ENCODE measurements at regions not wholly inside any gene's neighbourhood (a gene's known extent, or its start where the extent isn't known, plus 50 kb on each side); places are given as distances from the start of the nearest gene placed in this dataset.

GRCh38 chr6:163960128-163960527, 545.6 kb downstream of the QKI start:
- no peak overlapping the region for H3K27ac Mint-ChIP-seq
- no peak for DNase-seq
- H3K9me3 Mint-ChIP-seq: no peaks in the 10 kb centered on the region
- peaks cover 2% of the 10 kb centered on the region for H3K4me1 Mint-ChIP-seq
- H3K27me3 Mint-ChIP-seq: peaks cover 16% of the 10 kb centered on the region
- no peak overlapping the region for H3K4me3 Mint-ChIP-seq
- H3K36me3 Mint-ChIP-seq: no peaks in the 10 kb centered on the region

DNA sequence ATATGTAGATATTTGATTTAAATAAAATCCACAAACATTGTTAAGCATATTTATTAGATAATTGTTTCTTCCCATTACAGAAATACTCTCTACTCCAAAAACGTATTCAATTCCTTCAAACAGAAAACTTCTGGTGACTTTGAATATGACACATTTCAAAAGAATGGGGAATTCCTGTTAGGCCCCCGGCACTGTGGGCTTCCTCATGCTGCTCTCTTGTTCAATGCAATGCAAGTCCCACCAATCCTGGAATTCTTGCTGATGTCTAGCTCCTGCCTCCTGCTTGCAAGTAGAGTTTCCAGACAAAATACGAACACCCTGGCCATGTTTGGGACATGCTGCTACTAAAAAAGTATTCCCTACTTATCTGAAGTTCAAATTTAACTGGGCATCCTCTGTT, 544.1 kb downstream of the QKI start:
- Mint-ChIP-seq H3K4me3 (no peak overlapping the region), H3K4me1 (peaks cover 2% of the 10 kb centered on the region), H3K27me3 (peaks cover 29% of the 10 kb centered on the region), H3K27ac (no peak overlapping the region), H3K9me3 (no peaks in the 10 kb centered on the region), H3K36me3 (no peaks in the 10 kb centered on the region)
- no peak for DNase-seq

- H3K4me3 Mint-ChIP-seq: no peak overlapping the region
- H3K36me3 Mint-ChIP-seq: no peaks in the 10 kb centered on the region
- H3K27me3 Mint-ChIP-seq: peaks cover 46% of the 10 kb centered on the region
- H3K27ac Mint-ChIP-seq: no peak overlapping the region
- peak; percentile 48 for DNase-seq
- H3K9me3 Mint-ChIP-seq: no peaks in the 10 kb centered on the region
- peaks cover 2% of the 10 kb centered on the region for H3K4me1 Mint-ChIP-seq
Observed at GRCh38 chr6:163956571-163957407, 542.3 kb downstream of the QKI start.

- H3K27ac Mint-ChIP-seq: no peak overlapping the region
- no peak for DNase-seq
- no peaks in the 10 kb centered on the region for H3K9me3 Mint-ChIP-seq
- H3K27me3 Mint-ChIP-seq: peaks cover 53% of the 10 kb centered on the region
- peaks cover 2% of the 10 kb centered on the region for H3K4me1 Mint-ChIP-seq
- H3K4me3 Mint-ChIP-seq: no peak overlapping the region
- no peaks in the 10 kb centered on the region for H3K36me3 Mint-ChIP-seq
Observed at GRCh38 chr6:163955756-163956155, 541.2 kb downstream of the QKI start.

- H3K9me3 Mint-ChIP-seq: no peaks in the 10 kb centered on the region
- no peak overlapping the region for H3K27ac Mint-ChIP-seq
- no peaks in the 10 kb centered on the region for H3K36me3 Mint-ChIP-seq
- H3K4me3 Mint-ChIP-seq: no peak overlapping the region
- H3K27me3 Mint-ChIP-seq: peaks cover 56% of the 10 kb centered on the region
- DNase-seq: no peak
- peaks cover 2% of the 10 kb centered on the region for H3K4me1 Mint-ChIP-seq
Observed at GRCh38 chr6:163955096-163955495, 540.6 kb downstream of the QKI start.

GRCh38 chr6:163954088-163954775, 539.7 kb downstream of the QKI start:
- peaks cover 2% of the 10 kb centered on the region for H3K4me1 Mint-ChIP-seq
- no peaks in the 10 kb centered on the region for H3K36me3 Mint-ChIP-seq
- peaks cover 56% of the 10 kb centered on the region for H3K27me3 Mint-ChIP-seq
- DNase-seq: no peak
- H3K9me3 Mint-ChIP-seq: no peaks in the 10 kb centered on the region
- no peak overlapping the region for H3K27ac Mint-ChIP-seq
- no peak overlapping the region for H3K4me3 Mint-ChIP-seq

- no peaks in the 10 kb centered on the region for H3K36me3 Mint-ChIP-seq
- no peak overlapping the region for H3K4me3 Mint-ChIP-seq
- H3K27ac Mint-ChIP-seq: no peak overlapping the region
- no peaks in the 10 kb centered on the region for H3K9me3 Mint-ChIP-seq
- H3K4me1 Mint-ChIP-seq: peaks cover 2% of the 10 kb centered on the region
- peaks cover 60% of the 10 kb centered on the region for H3K27me3 Mint-ChIP-seq
- DNase-seq: no peak
Observed at GRCh38 chr6:163952005-163952404, 537.5 kb downstream of the QKI start.

DNA sequence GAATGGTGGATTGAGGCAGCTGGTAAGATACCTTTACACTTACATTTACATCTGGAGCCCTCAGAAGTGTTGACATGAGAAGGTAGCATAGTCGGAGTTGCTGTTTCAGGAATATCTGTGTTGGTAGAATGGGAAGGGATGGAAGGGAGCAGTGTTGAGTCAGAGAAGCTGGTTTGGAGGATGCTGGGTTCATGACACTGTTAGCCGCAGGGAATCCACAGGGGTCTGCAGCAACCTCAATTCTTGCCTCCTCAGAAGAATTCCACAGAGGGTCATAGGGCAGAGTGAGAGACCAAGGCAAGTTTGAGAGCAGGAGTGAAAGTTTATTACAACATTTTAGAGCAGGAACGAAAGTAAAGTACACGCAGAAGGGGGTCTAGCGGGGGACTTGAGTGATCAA, 536.8 kb downstream of the QKI start:
- Mint-ChIP-seq H3K27me3 (peaks cover 55% of the 10 kb centered on the region), H3K9me3 (no peaks in the 10 kb centered on the region), H3K36me3 (no peaks in the 10 kb centered on the region), H3K4me1 (no peaks in the 10 kb centered on the region), H3K4me3 (no peak overlapping the region), H3K27ac (no peak overlapping the region)
- no peak for DNase-seq

GRCh38 chr6:163950159-163950558, 535.6 kb downstream of the QKI start:
- Mint-ChIP-seq H3K27ac (no peak overlapping the region), H3K9me3 (no peaks in the 10 kb centered on the region), H3K36me3 (no peaks in the 10 kb centered on the region), H3K4me3 (no peak overlapping the region), H3K4me1 (no peaks in the 10 kb centered on the region), H3K27me3 (peaks cover 48% of the 10 kb centered on the region)
- no peak for DNase-seq

- Mint-ChIP-seq H3K36me3 (no peaks in the 10 kb centered on the region), H3K27ac (no peak overlapping the region), H3K4me3 (no peak overlapping the region), H3K27me3 (peaks cover 46% of the 10 kb centered on the region), H3K9me3 (no peaks in the 10 kb centered on the region), H3K4me1 (no peaks in the 10 kb centered on the region)
- no peak for DNase-seq
Observed at GRCh38 chr6:163949431-163949830, 534.9 kb downstream of the QKI start.

- no peaks in the 10 kb centered on the region for H3K36me3 Mint-ChIP-seq
- peaks cover 44% of the 10 kb centered on the region for H3K27me3 Mint-ChIP-seq
- no peak overlapping the region for H3K4me3 Mint-ChIP-seq
- H3K27ac Mint-ChIP-seq: no peak overlapping the region
- H3K9me3 Mint-ChIP-seq: no peaks in the 10 kb centered on the region
- peaks cover 2% of the 10 kb centered on the region for H3K4me1 Mint-ChIP-seq
- DNase-seq: no peak
Observed at GRCh38 chr6:163948250-163948649, 533.7 kb downstream of the QKI start.

DNA sequence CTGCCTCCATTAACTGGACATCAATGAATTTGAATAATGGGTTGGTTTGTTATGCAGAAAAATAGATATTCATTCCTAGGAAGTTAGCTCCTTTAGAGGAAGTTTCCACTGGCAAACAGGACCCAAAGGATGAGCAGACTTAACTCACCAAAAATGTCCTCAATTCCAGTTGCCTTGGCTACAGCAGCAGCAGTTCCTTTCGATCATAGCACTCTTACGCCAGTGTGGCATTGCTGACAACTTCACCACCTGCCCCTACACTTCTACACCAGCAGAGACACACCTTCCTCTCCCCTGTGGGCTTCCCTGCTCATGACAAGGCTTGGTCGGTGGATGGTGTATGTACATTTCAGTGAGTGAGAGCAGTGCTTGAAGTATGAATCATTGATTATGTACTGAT, 532.8 kb downstream of the QKI start:
- peaks cover 2% of the 10 kb centered on the region for H3K4me1 Mint-ChIP-seq
- H3K9me3 Mint-ChIP-seq: no peaks in the 10 kb centered on the region
- DNase-seq: no peak
- H3K36me3 Mint-ChIP-seq: no peaks in the 10 kb centered on the region
- H3K4me3 Mint-ChIP-seq: no peak overlapping the region
- no peak overlapping the region for H3K27ac Mint-ChIP-seq
- H3K27me3 Mint-ChIP-seq: peaks cover 43% of the 10 kb centered on the region

DNA sequence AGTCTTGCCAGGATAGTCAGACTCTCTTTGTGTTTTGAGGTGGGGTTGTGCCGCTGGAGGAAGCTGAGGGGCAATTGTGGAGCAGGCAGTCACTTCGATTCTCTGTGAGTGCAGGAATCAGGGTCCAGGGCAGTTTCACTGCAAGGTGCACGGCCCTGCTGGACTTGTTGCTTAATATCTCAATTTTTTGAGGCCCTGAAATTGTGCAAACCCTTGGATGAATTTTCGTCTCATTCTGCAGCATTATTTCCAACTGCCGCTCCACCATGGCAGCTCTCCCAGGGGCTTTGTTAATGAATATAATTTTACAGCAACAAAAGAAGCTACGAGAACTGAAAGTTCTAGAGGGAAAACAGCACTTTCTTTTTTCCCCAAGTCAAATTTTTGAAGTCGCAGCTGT, 531.9 kb downstream of the QKI start:
- Mint-ChIP-seq H3K27ac (no peak overlapping the region), H3K27me3 (peaks cover 47% of the 10 kb centered on the region), H3K9me3 (no peaks in the 10 kb centered on the region), H3K4me1 (peaks cover 2% of the 10 kb centered on the region), H3K4me3 (no peak overlapping the region), H3K36me3 (no peaks in the 10 kb centered on the region)
- DNase-seq: no peak

DNA sequence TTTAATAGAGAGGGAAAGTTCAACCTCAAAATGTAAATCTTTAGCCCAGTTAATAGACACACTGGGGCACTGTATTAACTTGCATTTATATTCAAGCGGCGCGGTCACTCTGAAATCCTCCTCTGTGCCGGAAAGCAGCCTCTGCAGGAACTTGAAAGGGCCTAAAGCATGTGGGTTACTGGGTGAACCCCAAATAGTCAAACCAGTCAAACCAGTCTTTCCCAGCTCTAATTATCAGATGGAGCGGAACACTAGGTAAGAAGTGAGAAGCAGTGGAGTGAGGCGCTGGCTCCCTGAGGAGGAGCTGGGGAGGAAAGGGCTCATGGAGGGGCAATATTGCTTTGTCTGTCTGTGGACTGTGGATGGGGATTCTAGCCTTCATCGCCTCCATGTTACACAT, 531.3 kb downstream of the QKI start:
- H3K27ac Mint-ChIP-seq: no peak overlapping the region
- H3K36me3 Mint-ChIP-seq: no peaks in the 10 kb centered on the region
- H3K9me3 Mint-ChIP-seq: no peaks in the 10 kb centered on the region
- H3K4me3 Mint-ChIP-seq: no peak overlapping the region
- peaks cover 45% of the 10 kb centered on the region for H3K27me3 Mint-ChIP-seq
- H3K4me1 Mint-ChIP-seq: peaks cover 2% of the 10 kb centered on the region
- no peak for DNase-seq

GRCh38 chr6:163944897-163945296, 530.4 kb downstream of the QKI start:
- H3K36me3 Mint-ChIP-seq: no peaks in the 10 kb centered on the region
- no peaks in the 10 kb centered on the region for H3K9me3 Mint-ChIP-seq
- no peak for DNase-seq
- H3K4me3 Mint-ChIP-seq: no peak overlapping the region
- H3K27me3 Mint-ChIP-seq: peaks cover 50% of the 10 kb centered on the region
- H3K27ac Mint-ChIP-seq: no peak overlapping the region
- H3K4me1 Mint-ChIP-seq: peaks cover 2% of the 10 kb centered on the region

Data from activated naive CD8-positive, alpha-beta T cell treated with anti-CD3 and anti-CD28 coated beads for 36 hours (primary cell).